ENCODE measurements at regions not wholly inside any gene's neighbourhood (a gene's known extent, or its start where the extent isn't known, plus 50 kb on each side); places are given as distances from the start of the nearest gene placed in this dataset.
A peak's percentile ranks its signal among the peaks of the same experiment; 100 is the strongest.

DNA sequence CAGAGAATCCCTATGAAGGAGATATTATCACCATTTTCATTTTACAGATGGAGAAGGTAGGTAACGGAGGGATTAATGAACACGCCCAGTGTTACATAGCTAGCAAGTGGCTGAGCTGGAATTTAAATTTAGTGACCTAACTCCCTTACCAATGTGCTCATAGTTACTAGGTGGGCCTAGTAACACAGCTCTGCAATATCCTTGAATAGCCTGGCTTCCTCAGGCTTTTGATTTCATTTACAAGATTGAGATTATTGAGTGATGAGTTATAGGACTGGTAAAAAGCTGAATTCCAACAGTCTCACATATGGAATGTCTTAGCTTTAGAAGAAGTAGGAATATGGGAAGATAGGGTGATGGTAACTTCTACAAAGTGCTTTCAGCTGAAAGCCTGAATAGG, 336.3 kb upstream of the KIF2A start:
- no peak for DNase-seq

DNA sequence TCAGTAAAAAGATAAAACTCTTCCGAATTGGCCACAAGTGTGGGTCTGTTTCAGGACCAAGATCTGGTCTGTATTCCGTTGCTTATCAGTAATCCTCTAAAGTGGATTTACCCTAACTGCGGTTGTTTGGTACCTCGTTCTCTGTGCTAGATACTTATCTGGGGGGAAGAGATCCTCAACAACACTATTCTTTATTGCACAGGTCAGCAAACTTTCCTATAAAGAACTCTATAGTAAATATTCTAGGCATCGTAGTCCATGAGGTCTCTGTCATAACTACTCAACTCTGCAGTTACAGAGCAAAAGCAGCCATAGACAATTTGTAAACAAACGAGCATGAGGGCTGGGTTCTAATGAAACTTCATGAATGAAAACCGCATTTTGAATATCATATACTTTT, 335.8 kb upstream of the KIF2A start:
- DNase-seq: no peak

DNA sequence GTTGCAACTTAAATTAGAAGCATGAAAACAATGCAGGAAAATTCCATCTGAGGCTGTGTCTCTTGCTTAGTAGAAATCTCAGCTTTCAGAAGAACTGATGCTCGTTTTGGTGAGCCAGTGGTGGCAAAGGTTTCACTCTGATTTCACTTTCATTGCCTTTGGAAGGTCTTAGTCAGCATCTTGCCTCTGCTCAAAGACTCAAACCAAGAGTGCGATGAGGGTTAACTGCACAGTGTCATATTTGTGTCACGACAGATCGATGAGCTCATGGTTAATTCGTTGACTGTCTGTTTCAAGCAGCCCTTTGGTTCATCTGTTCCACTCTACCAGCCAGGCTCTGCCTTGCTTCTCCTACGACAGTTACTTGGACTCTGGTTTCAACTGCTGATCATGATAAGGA, 331.3 kb upstream of the KIF2A start:
- no peak for DNase-seq

DNA sequence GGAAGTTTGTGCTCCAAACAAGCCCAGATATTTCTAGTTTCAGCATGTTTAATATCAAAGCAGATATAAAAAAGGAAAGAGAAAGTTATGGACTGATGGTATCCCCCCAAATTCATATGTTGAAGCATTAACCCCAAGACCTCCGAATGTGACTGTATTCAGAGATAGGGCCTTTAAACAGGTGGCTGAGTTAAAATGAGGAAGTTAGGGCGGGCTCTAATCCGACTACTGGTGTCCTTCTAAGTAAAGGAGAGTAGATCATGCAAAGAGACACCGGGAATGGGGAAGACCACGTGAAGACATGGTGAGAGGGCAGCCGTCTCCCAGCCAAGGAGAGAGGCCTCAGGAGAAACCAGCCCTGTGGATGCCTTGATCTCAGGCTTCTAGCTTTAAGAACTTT, 324.1 kb upstream of the KIF2A start:
- DNase-seq: no peak

DNA sequence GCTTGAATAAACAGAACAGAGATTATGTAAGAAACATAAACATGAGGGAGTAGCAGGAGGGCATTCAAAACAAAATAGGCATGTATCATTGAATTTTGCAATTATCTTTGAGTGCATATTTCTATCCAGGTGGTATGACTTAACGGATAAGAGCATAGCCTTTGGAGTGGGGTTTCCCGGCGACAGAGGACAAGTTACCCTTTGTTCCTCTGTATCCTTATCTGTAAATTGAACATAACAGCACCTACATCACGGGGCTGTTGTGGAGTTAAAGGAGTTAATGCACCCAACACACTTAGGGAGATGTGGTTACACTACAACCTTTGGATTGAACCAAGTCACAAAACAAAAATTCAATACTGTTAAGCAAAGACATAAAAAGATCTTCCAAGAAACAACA, 314.6 kb upstream of the KIF2A start:
- DNase-seq: no peak

DNA sequence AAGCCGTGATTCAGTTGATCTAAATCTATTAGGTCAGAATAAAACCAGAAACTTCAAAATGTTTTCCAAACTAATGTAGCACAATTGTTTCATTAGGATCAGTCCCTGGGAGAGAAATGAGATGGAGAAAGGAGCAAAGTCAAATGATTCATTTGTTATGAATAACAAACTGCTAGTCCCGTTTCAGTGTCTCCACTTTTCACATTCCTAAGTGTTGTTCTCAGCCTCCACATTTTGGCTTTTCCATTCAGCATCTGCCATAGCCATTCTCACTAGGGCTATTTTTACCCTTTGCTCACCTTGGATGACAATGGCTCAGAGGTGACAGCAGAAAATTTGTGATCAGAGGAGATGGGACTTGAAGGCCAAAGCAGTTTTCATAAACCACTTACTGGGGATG, 314.1 kb upstream of the KIF2A start:
- no peak for DNase-seq

DNA sequence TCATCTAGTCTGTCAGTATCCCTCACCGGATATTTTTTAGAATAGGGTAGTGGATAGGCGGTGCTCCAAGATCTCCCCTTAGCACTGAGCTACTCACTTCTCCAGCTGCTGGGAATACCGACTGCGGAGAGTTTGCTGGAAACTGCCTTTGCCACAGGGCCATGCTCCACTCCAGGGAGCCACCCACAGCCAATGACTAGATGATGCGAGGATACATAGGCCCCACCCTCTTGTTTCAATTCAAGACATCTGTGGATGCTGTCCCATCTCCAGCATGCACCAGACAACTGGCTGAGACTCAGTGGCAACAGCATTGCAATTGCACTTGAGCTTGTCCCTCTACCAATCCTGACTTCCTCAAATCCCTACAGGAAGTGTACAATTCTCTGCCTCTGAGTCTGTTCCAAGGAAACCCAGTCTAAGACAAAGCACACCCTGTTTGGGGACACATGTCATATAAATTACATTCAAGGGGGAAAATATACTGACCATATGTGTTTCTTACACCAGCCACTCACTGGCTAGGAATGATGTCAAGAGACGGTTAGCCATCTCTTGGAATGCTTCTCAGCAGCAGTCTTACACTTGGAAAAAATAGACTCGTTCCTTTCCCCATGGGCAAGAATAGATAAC, 312.6 kb upstream of the KIF2A start:
- DNase-seq: no peak

DNA sequence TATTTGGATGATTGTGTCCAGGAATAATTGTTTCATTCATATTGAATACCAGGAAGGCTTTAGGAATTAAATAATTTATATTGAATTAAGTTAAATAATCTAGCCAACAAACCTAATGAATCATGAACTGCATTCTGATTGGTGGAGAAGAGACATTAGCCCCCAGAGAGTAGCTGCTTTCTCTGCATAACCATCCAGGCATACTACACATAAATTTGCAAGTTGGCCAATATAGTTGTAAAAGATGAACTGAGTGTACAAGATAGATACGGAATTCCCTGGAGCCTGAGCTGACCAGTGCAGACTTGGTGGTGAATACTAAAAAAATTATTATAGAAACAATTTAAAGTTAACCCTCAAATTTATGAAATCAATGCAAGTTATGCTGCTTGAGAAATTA, 311.8 kb upstream of the KIF2A start:
- DNase-seq: no peak

DNA sequence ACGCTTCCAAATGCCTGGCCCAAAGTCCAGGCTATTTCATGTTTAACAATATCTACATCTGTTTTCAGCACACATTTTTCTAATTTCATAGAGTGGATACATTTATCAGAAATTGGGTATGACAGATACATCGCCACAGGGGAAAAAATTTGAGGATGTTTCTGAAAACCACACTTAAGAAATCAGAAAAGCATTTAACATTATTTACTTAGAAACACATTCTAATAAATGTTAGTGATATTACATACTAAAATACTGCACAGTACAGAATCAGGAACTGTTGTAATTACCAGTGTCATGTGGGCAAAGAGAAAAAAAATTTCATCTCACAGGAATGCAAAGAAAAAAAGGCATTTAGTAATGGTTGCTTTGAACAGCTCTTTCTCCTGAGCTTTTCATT, 310.5 kb upstream of the KIF2A start:
- no peak for DNase-seq

DNA sequence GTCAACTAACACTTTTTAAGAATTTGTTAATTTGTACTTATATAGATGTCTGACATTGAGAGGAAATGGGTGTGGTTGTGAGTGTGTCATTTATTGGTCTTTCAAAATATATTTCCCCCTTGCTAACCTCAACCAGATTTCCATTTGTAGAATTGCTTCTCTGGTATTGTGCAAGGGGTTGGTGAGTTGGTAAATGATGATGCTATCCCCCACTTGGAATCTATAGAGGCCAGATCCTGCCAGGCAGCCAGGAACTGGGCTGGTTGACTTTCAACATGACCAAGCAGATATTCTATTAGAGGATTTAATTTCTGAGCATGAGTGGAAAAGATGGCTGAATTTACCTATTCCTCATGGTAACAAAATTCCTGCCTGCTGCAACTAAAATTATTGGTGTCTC, 306.6 kb upstream of the KIF2A start:
- no peak for DNase-seq

DNA sequence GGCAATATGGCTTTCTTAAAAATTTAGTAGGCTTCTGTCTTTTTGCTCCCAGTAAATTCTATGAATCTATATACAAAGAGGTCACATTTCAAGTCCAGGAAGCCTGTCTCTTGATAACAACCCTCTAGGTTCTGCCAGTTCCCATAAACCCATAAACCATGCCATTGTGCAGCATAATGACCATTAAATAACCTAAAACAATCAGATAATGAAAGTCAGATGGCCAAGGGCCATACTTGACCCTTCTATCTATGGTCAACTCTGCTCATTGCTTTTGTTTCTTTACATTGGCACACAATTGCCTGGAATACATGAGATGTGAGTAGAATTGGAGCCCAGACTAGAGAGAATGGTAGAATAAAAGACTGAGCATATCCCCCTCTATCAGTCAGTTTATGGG, 305.4 kb upstream of the KIF2A start:
- DNase-seq: no peak

DNA sequence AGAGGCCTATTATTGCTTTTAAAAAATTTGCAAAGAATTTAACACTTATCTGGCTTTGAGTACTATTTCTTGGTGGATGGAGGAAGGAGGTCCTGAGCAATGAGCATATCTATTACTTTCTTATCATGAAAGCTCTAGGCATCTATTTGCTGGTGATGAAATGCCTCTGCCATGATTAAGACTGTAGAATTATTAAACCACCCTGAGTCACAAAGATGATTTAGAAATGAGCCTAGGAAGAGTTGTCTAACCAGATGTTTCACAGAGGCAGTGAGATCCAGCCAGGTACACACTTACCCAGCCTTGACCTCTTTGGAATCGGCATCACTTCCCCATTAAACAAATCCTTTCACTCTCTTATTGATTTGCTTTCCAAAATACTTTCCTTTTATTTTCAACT, 304.4 kb upstream of the KIF2A start:
- DNase-seq: no peak

DNA sequence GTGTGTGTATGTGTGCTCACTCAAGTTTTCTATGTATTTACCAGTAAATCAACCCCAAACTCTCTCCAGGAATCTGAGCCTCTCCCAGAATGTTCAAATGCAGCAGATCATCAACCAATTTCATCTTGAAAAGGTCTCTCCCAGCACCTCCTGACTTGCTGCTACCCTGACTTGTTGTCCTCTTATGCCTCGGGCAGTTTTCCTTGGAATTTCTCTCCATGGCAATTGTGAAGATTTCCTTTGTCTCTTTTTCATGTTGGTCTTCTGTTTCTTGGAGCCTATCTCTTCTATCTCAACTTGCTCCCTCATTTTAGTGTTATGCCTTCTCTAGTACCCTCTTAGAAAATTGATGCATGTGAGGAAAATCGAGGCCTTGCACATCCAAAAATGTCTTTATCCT, 303.6 kb upstream of the KIF2A start:
- no peak for DNase-seq

DNA sequence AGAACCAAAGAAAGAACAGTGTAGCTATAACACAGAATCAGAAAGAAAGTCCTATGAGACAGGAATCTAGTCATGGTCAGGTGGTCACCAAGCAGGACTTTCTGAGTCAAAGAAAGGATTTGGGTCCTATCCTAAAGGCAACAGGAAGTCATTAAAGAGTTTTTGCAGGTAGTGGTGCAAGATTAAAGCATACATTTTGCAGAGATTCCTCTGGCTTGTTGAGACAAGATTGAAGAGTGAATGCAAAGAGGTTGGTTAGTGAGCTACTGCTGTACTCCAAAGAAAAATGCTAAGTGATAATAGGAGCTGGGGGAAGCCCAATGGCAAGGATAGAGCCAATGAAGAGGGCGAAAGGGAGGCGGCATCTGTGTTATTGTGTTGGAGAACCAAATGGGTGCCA, 300.5 kb upstream of the KIF2A start:
- DNase-seq: no peak

DNA sequence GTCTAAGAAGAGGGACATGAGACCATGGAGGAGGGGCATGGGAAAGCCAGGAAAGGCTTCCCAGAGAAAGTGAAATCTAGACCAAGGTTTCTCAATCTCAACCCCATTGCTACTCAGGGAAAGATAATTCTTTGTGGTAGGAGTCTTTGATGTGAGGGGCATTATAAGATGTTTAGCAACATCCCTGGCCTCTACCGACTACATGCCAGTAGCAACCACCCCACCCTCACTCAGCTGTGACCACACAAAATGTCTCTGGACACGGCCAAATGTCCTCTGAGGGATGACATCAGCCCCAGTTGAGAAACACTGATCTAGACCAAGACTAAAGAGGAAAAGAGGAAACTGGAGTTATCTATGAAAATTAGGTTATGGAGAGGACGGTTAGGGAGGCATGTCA, 298.5 kb upstream of the KIF2A start:
- no peak for DNase-seq

DNA sequence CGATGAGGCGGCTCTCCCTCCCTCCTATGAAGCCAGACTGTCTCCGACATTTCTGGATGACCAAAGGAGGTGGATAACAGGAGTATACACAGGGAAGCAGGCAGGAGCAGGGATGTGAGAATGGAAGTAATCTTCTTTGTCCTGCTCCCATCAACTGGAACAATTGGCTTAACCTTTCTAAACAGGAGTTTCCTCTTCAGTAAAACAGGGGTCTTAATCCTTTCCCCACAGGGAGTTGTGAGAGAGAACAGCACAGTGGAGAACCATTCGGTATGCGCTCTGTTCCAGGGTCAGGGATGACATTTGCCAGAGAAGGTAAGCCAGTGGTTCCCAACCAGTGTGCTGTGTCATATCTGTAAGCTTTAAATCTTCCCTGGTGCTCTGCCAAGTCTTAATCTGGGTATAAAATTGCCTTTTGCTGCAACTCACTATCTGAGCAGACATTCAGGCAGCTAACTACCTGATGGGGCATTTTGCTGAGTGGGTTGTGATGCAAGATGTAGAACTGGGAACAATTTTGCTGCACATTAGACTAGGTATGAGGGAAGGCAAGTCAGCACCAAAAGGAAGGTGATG, 294.8 kb upstream of the KIF2A start:
- DNase-seq: no peak

DNA sequence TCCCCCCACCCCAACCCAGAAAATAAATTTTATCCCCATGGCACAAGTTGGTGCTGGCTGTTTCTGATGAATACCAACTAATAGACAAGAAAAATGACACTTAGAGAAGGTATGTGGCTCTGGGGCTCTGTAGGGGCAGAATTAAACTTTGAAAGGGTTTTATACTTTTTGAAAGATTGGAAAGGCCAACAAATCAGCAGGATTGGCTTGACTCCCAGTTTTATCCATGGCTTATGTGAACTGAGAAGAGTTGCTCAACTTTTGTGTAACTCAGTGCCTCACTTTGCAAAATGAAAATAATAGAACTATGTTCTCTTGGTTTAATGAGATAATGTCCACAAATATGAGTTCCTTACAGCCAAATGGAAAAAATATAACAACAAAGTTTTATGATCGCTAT, 288.9 kb upstream of the KIF2A start:
- no peak for DNase-seq

DNA sequence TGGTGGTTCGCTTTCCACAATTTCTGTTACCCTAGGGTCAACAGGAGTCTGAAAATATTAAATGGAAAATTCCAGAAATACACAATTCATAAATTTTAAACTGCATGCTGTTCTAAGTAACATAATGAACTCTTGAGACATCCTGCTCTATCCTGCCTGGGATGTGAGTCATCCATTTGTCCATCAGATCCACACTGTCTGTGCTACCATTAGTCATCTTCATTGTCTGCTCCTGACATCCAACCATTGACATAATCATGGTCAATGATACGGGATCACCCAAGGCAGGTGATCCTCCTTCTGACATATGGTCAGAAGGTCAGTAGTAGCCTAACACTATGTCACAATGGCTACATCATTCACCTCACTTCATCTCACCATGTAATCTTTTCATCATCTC, 276.7 kb upstream of the KIF2A start:
- no peak for DNase-seq

DNA sequence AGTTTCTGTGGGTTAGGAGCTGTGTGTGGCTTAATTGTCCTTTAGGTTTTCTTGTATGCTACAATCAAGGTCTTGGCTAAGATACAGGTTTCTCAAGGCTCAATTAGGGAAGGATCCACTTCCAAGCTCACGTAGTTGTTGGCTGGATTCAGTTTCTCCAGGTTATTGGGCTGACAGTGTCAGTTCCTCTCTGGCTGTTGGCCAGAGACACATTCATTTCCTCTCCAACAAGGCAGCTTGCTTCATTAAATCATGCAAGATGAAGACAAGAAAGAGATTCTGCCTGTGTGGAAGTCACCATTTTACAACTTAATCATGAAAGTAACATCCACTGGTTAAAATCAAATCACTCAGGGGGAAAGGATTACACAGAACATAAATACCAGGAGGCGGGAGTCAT, 275.7 kb upstream of the KIF2A start:
- DNase-seq: no peak

DNA sequence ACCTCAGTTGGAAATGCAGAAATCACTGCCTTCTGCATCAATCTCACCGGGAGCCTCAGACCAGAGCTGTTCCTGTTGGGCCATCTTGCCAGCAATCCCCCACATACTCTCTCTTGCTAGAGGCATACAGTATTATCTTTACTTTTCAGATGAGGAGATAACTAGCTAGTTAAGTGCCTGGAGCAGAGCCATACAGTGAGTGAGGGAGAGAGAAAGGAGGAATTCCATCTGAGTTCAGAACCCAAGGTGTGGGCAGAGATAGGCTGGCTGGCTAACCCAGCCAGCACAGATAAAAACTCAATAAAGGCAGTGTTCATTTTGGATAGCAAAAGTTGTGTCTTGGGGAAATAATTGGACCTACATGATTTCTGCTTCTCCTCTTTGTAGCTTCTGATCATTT, 268.0 kb upstream of the KIF2A start:
- no peak for DNase-seq

DNA sequence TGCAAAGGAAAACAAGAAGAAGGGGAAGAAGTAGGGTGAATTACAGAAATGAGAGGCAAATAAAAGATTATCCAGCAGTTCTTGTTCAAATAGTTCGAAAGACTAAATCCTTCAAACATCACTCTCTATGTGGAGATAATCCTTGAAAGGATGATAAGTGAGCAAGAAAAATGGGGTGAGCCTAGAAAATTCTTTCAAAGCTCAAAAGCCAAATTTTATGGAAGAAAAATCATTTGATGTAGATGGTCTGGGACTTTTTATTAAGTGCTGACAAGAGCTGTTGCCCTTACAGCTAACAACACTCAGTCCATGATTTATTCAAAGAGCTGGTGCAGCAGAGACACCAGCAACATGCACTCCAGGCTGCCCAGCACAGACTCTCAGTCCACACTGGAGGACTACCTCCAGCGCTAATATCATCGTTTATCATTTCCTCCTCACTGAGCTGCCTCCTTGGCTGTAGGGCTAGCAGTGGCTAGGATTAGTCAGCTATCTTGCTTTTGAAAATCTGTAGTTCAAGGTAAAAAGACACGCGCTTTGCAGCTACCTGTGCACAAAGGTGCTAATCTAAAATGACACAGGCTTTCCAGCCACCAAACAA, 264.8 kb upstream of the KIF2A start:
- no peak for DNase-seq

DNA sequence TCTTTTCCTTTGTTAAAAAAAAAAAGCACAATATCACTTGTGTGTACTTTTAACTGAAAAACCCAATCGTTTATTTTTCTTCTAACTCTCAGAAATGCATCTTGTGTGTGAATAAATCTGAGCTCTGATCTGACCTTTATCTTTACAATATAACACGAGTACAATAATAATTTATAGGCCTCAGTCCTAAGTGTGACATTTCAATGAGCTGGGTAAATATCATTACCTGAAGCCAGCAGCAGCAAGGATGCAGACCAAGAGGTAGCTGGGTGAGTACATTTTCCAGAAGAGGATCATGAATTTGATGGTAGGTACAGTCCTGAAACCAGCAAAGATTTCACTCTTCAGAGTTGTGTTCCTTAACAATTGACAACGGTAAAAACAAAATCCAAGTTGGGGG, 264.0 kb upstream of the KIF2A start:
- peak; percentile 25 for DNase-seq

DNA sequence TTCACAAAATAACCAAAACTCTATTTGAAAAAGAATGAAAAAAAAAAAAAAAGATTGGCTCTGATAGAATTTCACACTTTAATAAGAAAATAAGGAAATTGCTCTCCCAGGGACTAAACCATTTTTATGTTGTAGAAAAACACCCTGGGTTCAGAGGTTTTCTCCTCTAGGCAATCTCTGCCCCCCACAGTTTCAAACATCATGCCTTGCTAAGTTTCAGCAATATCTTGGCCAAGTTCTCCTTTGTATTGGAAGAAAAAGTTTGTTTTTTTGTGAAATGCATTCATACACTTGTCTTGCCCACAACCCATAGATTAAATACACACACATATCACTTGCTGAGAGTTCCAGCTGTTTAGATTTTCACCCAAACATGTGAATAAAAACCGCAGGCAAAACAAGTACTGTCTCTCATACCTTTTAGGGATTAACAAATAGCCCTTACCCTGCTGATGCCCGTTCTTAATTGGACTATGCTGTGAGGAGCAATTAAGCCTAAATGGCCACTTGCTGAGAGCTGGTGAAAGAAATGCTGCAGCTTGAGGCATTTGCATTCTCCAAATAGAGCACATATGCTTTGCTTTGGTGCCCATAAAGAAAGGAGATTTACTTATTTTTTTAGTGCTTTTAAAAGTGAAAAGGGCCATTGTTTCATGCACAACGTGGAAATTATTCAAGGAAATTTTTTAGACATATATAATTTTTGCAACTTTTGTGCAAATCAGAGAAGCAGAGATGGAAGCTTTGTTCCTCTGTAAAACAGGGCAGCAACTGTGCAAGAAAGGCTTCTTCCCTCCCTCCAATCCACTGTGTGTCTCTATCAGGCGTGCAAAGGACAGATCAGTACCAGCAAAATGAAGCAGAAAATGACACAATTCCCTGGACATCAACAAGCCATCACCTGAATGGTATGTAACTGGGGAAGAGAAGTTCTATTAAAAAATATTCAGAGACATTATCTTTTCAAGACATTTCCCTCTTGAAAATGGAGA, 262.4 kb upstream of the KIF2A start:
- peak; percentile 61 for DNase-seq

DNA sequence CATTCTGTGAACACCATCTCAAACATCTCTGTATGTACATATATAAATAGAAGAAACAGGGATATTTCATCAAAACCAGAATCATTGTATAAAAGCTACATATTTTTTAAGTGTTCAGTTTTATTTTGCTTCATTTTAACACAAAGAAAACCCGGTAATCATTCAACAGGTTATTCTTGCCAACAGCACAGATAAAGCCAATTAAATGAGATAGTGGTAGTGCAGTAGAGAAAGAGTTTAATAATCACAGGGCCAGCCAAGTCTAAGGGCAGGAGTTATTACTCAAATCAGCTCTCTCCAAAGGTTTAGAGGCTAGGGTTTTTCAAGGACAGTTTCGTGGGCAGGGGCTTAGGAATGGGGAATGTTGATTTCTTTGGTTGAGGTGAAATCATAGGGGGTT, 261.0 kb upstream of the KIF2A start:
- no peak for DNase-seq

Measured in NCI-H774 (cell line).